Esophagus mucosa (tissue), 1 donor: ENCODE measurements at regions not wholly inside any gene's neighbourhood (a gene's known extent, or its start where the extent isn't known, plus 50 kb on each side); places are given as distances from the start of the nearest gene placed in this dataset.

Experiments
- ATAC-seq: fragments of 200-7000 bp; cut with Tn5 transposase; one replicate; pipeline ENCODE4 v1.9.1; 2020
- donor health status: DM: yes; HTN: yes; CAD: no.

DNA sequence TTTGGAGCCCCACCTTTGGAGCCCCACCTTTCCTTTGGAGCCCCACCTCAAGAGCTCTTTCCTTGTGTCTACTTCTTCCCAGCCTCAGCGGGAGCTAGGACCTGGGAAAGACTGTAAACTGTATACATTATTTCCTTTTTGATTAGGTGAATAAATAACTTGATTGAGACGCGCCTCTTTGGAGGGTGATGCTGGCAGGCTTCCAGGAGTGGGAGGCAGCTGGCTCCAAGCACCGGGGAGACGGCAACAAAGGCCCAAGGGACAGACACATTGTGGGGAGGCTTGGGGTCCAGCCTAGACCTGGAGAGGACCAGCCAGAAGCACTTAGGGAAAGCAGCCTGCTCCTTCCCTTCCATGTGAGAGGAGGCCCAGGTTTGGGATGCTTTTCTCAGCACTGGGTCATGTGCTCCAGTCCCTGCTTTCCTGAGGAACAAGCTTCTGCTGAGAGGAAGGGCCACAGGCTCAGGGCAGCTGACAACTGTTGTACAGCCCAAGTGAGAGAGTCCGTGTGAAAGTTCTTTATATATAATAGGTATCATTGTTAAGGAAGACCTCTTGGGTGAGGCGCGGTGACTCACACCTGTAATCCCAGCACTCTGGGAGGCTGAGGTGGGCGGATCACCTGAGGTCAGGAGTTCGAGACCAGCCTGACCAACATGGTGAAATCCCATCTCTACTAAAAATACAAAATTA lies 297.2 kb upstream of the SLC14A2 start:
- peak; percentile 59 for ATAC-seq

DNA sequence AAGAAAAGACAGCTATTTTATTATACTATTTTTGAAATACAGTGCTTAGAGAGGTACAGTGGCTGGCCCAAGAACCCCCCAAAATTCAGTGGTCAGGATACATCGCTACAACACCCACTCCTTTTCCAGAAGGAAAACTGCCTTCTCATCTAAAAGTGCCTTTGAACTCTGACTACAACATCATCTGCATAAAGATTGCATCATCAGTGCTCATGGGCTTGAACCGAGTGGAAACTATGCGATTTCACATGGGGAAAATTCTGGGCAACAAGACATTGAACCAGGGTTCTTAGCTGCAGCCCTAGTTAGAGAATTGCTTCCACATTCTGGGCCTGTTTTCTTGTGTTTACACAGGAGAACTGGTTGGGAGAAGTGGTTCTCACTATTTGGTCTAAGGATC lies 294.6 kb upstream of the SLC14A2 start:
- ATAC-seq: no peak

DNA sequence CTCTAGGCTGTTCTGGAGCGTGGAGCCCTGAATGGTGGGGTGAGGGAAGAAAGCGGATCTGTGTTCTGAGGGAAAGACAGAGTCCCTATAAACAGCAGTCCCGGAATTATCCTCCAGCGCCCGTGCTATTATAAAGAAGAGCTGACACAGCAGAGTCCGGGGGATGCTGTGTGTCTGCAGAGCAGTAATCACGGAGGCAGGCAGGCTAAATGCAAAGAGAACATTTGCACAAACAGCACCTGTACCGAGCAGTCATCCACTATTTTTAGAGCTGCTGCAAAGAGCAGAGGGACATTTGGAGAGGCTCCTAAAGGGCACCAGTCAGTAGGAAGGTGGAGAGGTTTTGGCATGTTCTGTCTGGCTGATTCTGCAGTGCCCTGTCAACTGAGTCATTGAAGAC lies 293.8 kb upstream of the SLC14A2 start:
- ATAC-seq: no peak

DNA sequence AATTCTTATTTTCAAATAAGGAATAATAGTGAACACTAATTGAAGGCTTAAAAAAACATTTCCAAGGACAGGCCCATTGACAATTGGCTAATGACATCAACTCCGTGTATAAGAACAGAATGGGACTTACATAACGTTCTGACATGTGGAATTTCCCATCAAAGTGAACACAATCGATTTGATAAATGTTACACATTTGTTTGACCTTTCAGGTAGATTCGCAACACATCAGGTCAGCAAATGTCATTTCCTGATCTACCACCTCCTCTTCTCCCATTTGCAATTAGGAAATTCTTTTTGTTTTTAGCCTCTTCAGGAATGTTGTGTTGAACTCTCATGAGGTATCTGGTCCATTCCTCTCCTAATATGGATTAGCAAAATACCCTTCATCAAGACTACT lies 292.9 kb upstream of the SLC14A2 start:
- ATAC-seq: no peak

DNA sequence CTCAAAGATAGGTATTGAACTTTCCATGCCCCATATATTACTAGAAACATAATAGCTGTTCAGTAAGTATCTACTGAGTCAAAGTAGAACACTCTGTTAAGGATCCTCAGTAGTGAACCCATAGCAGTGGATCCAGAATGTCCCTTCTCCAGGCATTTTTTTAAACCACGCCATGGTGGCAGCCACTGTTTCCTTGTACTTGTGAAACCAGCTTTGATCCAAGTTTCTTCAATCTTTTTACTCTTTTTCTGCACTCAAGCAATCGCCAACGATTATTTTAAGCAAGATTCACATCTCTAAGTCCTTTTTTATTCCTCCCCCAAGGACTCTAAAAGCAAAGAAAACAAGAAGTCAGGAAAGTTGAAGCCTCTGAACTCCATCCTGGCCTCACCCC lies 291.2 kb upstream of the SLC14A2 start:
- no peak for ATAC-seq

DNA sequence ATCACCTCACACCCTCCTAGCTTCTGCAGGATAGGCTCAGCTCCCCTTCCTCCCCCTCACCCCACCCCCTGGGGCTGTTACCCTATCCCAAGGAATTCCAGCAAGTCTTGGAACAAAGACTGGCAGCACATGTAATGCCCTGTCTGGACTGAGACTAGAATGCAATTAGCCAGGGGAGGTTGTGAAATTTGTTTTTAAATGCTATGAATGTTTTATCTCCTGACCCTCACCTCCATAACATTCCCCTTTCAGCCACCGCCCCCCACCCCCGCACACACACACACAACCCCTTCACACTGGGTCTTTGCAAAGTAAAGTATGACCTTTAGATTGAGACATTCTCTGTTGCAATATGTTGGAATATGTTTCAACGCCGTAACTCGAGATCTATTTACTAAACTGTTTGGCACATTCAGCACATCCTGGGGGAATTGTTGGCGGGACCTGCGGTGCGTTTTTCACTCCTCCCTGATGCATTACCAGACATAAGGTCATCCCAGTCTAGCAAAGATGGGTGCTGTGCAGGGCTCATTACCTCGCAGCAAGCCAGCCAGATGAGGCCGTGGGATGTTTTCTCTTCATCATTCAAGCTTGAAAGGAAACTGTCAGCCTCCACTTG lies 290.7 kb upstream of the SLC14A2 start:
- ATAC-seq: no peak

DNA sequence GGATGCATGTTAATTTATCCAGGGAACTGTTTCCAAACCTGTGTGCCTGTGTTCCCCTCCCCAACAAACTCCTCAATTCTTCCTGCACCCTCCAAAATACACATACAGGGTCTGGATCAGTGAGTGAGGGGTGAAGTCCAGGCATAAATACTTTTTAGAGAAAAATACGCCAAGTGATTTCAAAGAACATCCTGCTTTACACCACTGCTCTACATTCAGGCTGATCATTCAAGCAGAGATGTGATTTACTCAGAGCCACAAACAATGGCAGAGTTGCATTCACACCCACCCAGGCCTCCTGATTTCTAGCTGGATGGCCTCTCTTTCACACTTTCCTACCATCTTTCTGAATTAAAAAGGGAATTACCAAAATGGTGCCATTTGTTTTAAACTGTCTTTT lies 289.5 kb upstream of the SLC14A2 start:
- ATAC-seq: no peak

DNA sequence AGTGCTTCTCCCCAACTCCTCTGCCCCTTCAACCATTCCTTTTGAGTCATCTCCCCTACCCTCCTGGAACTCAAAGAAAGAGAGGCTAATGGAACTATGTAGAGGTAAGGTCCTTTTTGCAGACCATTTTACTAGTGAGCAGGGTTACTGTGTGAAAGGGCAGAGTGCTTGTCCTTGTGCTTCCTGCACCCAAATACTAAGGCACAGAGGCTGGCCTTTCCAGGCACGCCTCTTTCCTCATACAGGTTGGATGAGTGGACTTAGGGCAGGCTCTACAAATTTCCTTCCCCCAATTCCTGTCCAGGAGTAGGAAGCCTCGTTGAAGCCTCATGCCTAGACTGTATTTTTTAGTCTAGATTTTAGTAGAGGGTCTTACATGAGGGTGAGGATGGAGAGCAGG lies 288.8 kb upstream of the SLC14A2 start:
- ATAC-seq: peak; percentile 78

DNA sequence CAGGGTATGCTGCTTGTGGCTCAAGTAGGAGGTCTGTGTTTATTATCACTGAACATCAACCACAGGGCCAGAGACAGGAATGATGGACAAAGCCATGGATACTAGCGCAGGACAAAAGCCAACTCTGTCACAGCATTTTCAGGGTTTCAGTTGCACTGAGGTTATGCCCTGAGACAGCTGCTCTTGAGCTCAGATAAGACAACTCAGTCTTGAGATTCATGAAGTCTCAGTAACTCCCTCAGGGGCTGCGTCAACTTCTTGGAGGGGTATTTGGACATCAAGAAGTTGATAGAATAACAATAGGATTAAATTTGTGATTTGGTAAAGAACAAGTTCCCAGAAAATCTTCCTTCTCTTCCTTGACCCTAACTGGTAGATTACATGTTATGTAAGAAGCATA lies 287.0 kb upstream of the SLC14A2 start:
- ATAC-seq: no peak

DNA sequence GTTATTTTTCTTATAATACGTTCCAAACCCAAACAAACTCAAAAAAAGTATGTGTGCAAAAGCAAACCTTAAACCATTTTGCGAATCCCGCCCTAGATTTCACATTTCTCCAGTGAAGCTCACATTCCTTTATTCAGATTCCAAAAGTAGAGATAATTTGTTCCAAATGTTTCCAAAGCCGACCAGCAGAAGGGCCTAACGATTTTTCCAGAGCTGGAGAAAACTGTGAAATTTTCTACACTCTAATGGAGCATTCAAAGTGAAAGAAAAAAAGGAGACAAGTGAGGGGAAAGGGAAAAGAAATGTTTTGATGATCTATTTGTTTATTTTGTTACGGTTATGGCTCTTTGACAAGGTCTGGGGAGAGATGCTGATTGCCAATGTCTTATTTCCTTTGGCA lies 286.5 kb upstream of the SLC14A2 start:
- ATAC-seq: no peak

DNA sequence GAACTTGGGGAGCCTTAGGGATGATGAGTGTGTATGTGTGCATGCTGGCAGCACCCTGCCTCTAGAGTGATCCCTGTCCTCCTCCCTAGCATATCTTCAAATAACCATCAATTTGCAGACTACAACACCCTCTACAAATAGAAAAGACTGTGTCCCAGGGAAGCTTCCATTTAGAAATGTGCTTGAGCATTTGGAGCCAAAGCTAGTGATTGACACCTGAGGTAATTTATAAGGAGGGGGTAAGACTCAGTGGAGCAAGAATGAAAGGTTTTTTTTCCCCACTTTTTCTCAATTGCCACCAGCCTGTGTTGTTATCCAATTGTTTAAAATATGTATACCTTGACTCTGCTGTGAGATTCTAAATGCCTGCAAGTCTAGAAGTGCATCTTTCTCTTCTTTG lies 286.0 kb upstream of the SLC14A2 start:
- ATAC-seq: no peak

DNA sequence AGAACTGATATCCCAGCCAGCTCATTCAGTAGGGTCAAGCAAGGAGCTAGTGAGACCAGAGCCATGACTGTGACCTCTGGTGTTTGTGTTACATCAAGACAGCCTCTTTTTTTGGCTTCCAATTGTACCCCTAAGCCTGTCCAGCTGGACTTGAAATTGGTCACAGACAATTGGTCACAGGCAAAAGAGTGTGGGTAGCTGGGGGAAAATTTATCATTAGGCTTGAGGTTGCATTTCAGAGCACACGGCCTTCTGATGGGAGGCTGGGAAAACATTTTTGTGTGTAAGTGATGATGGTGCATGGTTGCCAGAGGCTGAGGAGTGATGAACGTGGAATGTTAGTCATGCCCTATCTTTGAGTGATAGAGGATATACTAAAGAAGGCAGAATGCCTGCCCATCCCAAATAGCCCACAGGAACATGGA lies 285.1 kb upstream of the SLC14A2 start:
- no peak for ATAC-seq

DNA sequence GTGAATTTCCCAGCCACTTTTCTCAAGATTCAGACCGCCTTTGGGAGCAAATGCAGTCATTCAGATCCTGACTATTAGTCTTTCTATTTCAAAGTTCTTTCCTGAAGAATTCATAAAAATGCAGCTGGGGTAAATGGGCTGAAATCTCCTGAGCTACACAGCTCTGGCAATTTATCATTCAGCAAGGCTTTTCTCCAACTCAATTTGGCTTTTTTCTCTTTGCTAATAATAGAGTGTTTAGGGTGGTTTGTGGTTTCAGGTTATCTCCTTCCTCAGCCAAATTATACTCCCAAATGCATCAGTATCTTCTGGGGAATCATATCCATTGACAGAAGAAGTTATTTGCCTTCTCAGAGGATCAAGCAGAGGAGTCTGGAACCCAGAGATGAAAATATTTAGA lies 282.4 kb upstream of the SLC14A2 start:
- no peak for ATAC-seq

DNA sequence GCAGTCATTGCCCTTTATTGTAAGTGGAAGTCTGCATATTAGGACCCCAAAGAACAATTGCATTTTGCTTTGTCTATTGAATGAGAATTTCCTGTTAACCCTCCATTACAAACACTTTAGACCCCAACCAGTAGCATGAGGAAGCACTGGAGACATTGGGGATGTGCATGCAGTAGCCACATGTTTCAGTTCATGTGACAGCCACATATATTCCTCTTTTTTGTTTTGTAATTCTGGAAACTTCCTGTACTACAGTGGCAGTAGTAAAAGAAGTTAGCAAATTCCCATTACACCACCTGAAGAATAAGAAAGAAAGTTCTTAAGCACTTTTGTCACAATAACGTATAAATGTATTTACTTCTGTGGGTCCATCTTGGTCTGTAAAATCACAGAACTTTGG lies 281.1 kb upstream of the SLC14A2 start:
- ATAC-seq: no peak

DNA sequence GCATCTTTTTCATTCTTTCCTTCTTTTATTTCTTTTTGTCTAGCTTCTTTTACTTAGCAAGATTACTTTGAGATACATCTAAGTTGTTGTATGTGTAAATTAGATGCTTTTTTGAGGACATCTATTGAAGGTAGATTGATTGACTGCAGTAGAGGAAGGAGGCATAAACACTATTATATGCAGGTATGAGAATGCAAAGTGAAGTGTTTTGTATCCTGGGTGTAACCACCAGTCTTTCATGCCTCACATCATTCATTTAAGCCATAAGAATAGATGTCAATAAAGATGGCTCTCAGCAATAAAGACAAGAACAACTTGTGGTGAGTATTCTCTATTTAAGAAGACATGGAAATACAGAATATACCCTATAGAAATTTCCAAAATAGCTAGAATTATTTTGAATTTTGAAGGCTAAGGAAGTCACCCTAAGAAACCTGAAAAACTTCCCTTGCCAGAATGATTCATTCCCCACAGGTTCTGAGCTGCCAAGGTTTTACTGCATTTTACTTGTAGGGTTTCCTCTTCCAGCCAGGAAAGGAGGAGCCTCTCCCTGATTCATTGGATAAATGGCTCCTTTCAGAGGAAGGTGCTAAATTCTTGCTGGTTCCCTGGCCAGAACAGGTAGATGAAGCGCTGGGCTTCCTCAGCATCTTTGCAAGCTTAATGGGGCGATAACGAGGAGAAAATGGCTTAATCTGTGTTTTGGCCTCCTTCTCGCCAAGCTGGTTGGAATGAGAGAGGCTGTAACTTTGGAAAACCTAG lies 279.8 kb upstream of the SLC14A2 start:
- ATAC-seq: peak; percentile 81

DNA sequence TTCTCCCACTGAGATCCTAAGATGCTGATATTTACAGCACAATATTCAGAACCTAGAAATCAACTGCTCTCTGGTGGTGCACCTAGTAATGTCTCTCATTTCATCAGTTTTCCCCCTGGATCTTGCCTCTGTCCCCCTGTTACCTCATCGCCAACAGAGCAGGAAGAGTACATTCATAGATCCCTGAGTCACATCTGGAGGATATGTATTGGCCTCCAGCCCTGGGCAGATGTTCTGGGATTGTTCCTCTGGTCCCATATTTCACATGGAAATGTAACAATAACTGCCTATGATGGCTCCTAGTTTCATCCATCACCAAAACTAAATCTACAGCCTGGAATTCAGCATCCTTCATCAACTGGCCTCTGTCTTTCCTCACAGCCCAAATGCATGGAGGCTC lies 278.8 kb upstream of the SLC14A2 start:
- ATAC-seq: no peak

DNA sequence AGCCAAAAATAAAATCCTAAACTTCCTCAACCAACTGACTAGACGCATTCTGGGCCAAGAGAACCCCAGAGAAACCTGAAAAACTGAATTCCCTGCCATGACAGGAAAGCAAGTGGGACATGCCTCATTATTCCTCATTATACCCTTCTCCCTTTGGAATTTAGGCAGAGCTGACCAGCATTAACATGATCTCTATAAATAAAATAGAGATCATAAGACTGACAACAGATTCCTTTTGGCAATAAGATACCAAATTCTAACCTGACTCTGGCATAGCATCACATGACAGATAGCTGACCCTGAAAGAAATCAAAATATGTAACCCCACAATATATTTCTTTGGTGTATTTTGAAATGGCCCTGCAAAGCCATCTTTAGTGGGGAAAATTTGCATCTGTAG lies 277.8 kb upstream of the SLC14A2 start:
- ATAC-seq: no peak

DNA sequence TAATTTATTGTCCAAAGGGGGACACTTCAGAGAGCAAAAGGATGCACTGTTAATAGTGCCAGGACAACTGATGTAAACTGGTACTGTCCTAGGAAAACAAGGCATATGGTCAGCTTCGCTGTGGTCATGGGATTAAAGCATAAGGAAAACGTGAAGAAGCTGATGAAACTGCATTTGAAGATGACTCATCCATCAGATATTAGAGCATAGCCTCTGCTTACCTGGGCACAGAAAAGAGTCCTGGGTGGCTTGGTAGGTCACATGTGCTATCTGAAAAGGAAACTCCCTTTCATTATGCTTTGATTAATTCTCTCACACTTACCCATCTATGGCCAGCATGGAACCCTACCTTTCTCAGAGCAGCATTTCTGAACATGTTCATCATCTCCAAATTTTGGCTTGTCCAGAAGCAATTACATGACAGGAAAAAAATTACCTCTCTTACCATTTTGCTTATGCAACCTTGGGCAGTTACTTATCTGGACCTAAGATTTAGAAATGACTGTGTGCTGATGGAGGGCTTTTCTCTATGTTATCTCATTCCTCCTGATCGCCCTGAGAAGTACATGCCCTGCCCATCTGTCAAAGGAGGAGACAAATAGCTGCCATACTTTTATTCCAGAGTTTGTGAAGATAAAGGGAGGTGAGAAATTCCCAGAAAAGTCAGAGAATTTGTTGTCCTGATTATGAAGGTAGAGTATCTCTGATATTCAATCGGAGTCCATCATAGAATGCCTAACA lies 275.3 kb upstream of the SLC14A2 start:
- peak; percentile 76 for ATAC-seq

DNA sequence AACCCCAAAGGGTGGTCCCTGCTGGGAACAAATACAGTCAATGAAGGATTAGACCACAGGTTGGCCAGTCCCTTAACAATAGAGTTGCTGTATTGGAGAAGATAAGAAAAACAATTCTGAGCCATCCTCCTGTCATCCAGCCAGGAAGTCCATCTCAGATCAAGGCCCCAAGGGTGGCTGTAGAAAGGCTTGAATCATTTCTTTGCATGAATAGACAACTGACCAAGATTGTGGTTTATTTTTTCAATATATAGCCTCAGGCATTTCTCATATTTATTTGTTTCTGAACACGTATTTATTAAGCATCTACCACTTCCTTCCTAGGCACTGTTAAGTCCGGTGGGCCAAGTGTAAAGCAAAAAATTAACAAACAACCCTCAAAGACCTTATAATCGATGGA lies 274.4 kb upstream of the SLC14A2 start:
- no peak for ATAC-seq

DNA sequence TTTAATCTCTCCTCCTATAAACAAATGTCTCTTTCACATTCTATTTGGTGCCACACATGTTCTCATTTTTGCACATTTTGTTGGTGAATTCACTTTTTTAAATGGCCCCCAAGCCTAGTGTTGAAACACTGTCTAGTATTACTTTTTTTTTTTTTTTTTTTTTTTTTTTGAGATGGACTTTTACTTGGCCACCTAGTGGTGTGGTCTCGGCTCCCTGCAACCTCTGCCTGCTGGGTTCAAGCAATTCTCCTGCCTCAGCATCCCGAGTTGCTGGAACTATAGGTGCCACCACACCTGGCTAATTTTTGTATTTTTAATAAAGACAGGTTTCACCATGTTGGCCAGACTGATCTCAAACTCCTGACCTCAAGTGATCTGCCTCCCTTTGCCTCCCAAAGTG lies 273.8 kb upstream of the SLC14A2 start:
- no peak for ATAC-seq

DNA sequence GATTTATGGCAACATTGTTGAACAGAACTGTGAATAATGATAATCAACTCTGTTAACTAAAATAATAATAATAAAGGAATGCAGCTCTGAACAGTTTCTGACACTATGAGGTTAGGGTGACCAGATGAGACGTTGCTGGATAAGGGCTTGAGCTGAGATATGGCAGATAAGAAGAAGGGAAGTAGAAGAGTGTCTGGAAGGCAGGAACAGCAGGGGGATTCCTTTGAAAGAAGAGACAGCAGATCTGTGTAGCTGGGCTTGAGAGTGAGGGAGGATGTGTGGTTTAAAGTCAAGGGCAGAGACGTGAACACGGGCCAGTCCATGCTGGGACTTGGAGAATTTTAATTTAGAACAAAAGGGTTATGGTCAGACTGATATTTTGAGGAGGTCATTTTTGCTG lies 273.1 kb upstream of the SLC14A2 start:
- ATAC-seq: no peak

DNA sequence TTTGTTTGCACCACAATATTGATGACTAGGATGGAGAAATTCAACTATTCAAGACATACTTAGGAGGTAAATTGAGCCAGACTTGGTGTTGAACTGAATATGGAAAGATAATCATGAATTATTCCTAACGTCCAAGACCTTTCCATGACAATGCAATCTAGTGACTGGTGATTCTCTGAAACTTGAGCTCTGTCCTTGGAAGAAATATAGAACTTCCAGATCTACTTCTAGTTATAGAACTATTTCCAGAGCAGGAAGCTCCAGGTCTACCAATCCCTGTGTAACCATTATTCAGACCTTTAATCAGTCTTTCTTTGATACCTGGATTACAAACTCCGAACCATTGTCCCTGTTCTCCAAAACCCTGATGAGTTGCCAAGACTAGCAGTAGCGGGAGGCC lies 272.6 kb upstream of the SLC14A2 start:
- no peak for ATAC-seq

DNA sequence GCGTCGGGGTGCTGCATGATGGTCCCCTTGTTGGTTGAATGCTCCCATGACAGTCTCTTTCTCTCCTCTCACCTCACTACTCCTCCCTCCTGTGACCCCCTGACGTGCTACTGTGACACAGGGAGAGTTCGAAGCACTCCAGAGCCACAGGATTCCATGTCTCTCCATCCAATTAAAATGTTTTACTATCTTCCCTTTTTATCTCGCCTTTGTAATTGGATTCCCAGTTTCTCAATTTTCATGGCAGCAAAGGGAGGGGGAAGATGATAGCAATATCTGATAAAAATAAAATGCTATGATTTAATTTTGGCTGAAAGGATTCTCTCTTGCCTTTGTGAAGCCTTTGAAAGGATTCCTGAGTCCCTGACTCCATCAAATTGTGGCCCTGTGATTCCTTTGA lies 271.9 kb upstream of the SLC14A2 start:
- ATAC-seq: no peak
